ENCODE measurements at regions not wholly inside any gene's neighbourhood (a gene's known extent, or its start where the extent isn't known, plus 50 kb on each side); places are given as distances from the start of the nearest gene placed in this dataset.
A peak's percentile ranks its signal among the peaks of the same experiment; 100 is the strongest.

DNA sequence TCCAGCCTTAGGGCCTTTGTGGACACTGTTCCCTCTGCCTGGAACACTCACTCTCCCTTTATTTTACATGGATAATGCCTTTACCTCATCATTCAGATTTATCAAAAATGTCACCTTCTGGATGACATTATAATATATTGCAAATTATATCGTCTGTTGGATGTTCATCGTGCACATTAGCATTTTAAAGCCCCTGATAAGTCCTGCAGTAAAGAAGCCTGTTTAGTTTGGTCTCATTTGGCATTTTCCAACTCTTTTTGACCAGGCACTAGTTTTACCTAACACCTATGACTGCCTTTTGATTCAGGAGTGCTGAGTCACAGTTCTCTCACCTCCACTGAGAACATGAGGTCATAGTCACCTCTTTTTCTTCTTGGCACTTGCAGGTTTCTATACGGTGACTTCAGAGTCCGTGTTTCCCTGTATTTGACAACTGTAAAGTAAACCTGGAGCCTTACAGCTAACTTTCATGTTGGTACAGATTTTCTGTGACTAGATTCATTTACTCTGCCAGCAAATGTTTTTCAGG, 57.7 kb upstream of the STC2 start:
- no peaks in the 10 kb centered on the region for H3K36me3 ChIP-seq (ENCODE audit: control insufficient read depth in 2 of 2, insufficient read depth in 1 of 2, low read length in 2 of 2)

DNA sequence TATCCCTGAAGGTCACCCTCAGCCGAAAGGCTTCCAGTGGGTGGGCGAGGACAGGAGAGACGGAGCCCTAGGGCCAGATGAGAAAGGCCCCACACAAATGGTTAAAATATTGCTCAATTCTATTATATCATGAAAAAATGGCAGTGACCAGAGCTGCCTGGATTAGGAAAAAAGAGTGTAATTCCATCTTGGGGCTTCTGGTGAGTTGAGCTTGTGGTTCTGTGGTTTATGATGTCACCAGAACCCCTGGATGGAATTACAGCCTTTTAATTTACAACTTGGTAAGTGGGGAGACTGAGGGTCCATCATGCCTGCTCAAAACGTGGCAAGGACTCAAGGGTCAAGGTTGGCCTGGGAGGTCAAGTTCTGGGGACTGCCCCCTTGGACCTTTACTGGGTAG, 55.5 kb upstream of the STC2 start:
- POLR2A ChIA-PET, result no interaction called here
- CTCF ChIA-PET, result interaction anchor here (0.7 kb wide), 1 partner anchor 16 kb away, joined by 3 read pairs; no protein-coding TSS in a partner anchor
- H3K4me3 ChIP-seq (ENCODE audit: low read depth, low read length), result no peak overlapping the region
- H3K9me3 ChIP-seq (ENCODE audit: control insufficient read depth, insufficient read depth, low read depth, low read length), result no peaks in the 10 kb centered on the region
- no peak for TF ChIP-seq ZNF558 (tag by site-specific recombination; IDR thresholded peaks at IDR 0.05)
- TF ChIP-seq HOXC10 (CRISPR knock-in tag; IDR thresholded peaks at IDR 0.05), result no peak
- TF ChIP-seq ZNF792 (tag by site-specific recombination; IDR thresholded peaks at IDR 0.05), result no peak
- no peak for TF ChIP-seq ZNF76 (tag by site-specific recombination; IDR thresholded peaks at IDR 0.05; ENCODE audit: borderline replicate concordance, low read depth)
- no peak for TF ChIP-seq ZNF596 (tag by site-specific recombination; IDR thresholded peaks at IDR 0.05)
- no peak for TF ChIP-seq ZNF747 (tag by site-specific recombination; IDR thresholded peaks at IDR 0.05)
- no peak for TF ChIP-seq KLF16 (tag by site-specific recombination; IDR thresholded peaks at IDR 0.05)
- no peak for TF ChIP-seq ZFP3 (tag by site-specific recombination; IDR thresholded peaks at IDR 0.05; ENCODE audit: low read depth)
- no peak for TF ChIP-seq KLF7 (tag by site-specific recombination; IDR thresholded peaks at IDR 0.05; ENCODE audit: borderline replicate concordance)
- TF ChIP-seq ZFP69B (tag by site-specific recombination; IDR thresholded peaks at IDR 0.05), result no peak
- no peak for TF ChIP-seq ZNF138 (tag by site-specific recombination; IDR thresholded peaks at IDR 0.05; ENCODE audit: borderline replicate concordance)
- TF ChIP-seq, protein P1, sequence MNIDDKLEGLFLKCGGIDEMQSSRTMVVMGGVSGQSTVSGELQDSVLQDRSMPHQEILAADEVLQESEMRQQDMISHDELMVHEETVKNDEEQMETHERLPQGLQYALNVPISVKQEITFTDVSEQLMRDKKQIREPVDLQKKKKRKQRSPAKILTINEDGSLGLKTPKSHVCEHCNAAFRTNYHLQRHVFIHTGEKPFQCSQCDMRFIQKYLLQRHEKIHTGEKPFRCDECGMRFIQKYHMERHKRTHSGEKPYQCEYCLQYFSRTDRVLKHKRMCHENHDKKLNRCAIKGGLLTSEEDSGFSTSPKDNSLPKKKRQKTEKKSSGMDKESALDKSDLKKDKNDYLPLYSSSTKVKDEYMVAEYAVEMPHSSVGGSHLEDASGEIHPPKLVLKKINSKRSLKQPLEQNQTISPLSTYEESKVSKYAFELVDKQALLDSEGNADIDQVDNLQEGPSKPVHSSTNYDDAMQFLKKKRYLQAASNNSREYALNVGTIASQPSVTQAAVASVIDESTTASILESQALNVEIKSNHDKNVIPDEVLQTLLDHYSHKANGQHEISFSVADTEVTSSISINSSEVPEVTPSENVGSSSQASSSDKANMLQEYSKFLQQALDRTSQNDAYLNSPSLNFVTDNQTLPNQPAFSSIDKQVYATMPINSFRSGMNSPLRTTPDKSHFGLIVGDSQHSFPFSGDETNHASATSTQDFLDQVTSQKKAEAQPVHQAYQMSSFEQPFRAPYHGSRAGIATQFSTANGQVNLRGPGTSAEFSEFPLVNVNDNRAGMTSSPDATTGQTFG (tag by site-specific recombination; IDR thresholded peaks at IDR 0.05; ENCODE audit: borderline replicate concordance), result no peak
- TF ChIP-seq ZBTB21 (tag by site-specific recombination; IDR thresholded peaks at IDR 0.05), result no peak
- TF ChIP-seq, protein P2, sequence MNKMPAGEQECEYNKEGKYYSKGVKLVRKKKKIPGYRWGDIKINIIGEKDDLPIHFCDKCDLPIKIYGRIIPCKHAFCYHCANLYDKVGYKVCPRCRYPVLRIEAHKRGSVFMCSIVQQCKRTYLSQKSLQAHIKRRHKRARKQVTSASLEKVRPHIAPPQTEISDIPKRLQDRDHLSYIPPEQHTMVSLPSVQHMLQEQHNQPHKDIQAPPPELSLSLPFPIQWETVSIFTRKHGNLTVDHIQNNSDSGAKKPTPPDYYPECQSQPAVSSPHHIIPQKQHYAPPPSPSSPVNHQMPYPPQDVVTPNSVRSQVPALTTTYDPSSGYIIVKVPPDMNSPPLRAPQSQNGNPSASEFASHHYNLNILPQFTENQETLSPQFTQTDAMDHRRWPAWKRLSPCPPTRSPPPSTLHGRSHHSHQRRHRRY (tag by site-specific recombination; IDR thresholded peaks at IDR 0.05), result no peak
- no peak for TF ChIP-seq ZNF10 (tag by site-specific recombination; IDR thresholded peaks at IDR 0.05)
- TF ChIP-seq ZSCAN4 (tag by site-specific recombination; IDR thresholded peaks at IDR 0.05), result no peak
- TF ChIP-seq OVOL3 (tag by site-specific recombination; IDR thresholded peaks at IDR 0.05), result no peak
- no peaks in the 10 kb centered on the region for H3K36me3 ChIP-seq (ENCODE audit: control insufficient read depth in 2 of 2, insufficient read depth in 1 of 2, low read length in 2 of 2)
- H3K27ac ChIP-seq (ENCODE audit: extremely low read depth, low read depth, low read length), result no peak overlapping the region
- no peaks in the 10 kb centered on the region for H3K4me1 ChIP-seq (ENCODE audit: control insufficient read depth, insufficient read depth, low read length)

More for the DNA sequence above, 57.7 kb upstream of the STC2 start:
- no peak overlapping the region for H3K4me3 ChIP-seq (ENCODE audit: low read depth, low read length)
- ChIA-PET CTCF (no interaction called here), POLR2A (no interaction called here)
- H3K27ac ChIP-seq (ENCODE audit: extremely low read depth, low read depth, low read length), result no peak overlapping the region
- H3K9me3 ChIP-seq (ENCODE audit: control insufficient read depth, insufficient read depth, low read depth, low read length), result no peaks in the 10 kb centered on the region
- TF ChIP-seq, protein P2 (tag by site-specific recombination; IDR thresholded peaks at IDR 0.05), result no peak
- TF ChIP-seq ZNF239 (tag by site-specific recombination; IDR thresholded peaks at IDR 0.05), result peak; percentile 93
- no peaks in the 10 kb centered on the region for H3K4me1 ChIP-seq (ENCODE audit: control insufficient read depth, insufficient read depth, low read length)
